Lower leg skin (tissue), 3 donors: ENCODE measurements at regions not wholly inside any gene's neighbourhood (a gene's known extent, or its start where the extent isn't known, plus 50 kb on each side); places are given as distances from the start of the nearest gene placed in this dataset.

Experiments
- CTCF ChIP-seq, 3 donors: fragments of 450-650 bp; IDR thresholded peaks; one replicate each; pipeline ENCODE4 v1.5.1; 2016; ENCODE audit warnings: antibody characterized with exemption in 3 of 3, mild to moderate bottlenecking in 3 of 3, moderate library complexity in 2 of 3
- POLR2A ChIP-seq, 2 donors: fragments of 450-650 bp; IDR thresholded peaks; one replicate each; pipeline ENCODE4 v1.6.1; 2016 to 2017; ENCODE audit warnings: antibody characterized with exemption in 2 of 2, mild to moderate bottlenecking in 1 of 2, moderate library complexity in 1 of 2

GRCh38 chr1:38475624-38476005, 384.0 kb downstream of the RRAGC start:
- TF ChIP-seq CTCF (IDR thresholded peaks at IDR 0.05) (no peak), POLR2A (IDR thresholded peaks at IDR 0.05) (no peak)
